ENCODE measurements at regions not wholly inside any gene's neighbourhood (a gene's known extent, or its start where the extent isn't known, plus 50 kb on each side); places are given as distances from the start of the nearest gene placed in this dataset.

- DNase-seq (ENCODE audit: low spot score) = no peak
Observed at GRCh38 chr11:112511911-112512310, 251.3 kb upstream of the PLET1 start.

GRCh38 chr11:112513417-112513816, 252.8 kb upstream of the PLET1 start:
- no peak for DNase-seq (ENCODE audit: low spot score)

- DNase-seq (ENCODE audit: low spot score) = no peak
Observed at GRCh38 chr11:112514011-112514740, 253.5 kb upstream of the PLET1 start.

- DNase-seq (ENCODE audit: low spot score) = no peak
Observed at GRCh38 chr11:112516261-112516660, 255.6 kb upstream of the PLET1 start.

- no peak for DNase-seq (ENCODE audit: low spot score)
Observed at GRCh38 chr11:112516755-112517154, 256.1 kb upstream of the PLET1 start.

GRCh38 chr11:112518371-112518770, 257.7 kb upstream of the PLET1 start:
- DNase-seq (ENCODE audit: low spot score) = no peak

- DNase-seq (ENCODE audit: low spot score) = no peak
Observed at GRCh38 chr11:112519751-112520150, 259.1 kb upstream of the PLET1 start.

GRCh38 chr11:112520354-112520753, 259.7 kb upstream of the PLET1 start:
- no peak for DNase-seq (ENCODE audit: low spot score)

GRCh38 chr11:112522536-112522935, 261.9 kb upstream of the PLET1 start:
- no peak for DNase-seq (ENCODE audit: low spot score)

- DNase-seq (ENCODE audit: low spot score) = no peak
Observed at GRCh38 chr11:112523031-112523430, 262.4 kb upstream of the PLET1 start.

GRCh38 chr11:112523477-112523876, 262.8 kb upstream of the PLET1 start:
- no peak for DNase-seq (ENCODE audit: low spot score)

GRCh38 chr11:112523951-112524350, 263.3 kb upstream of the PLET1 start:
- DNase-seq (ENCODE audit: low spot score) = no peak

GRCh38 chr11:112524798-112525197, 264.1 kb upstream of the PLET1 start:
- no peak for DNase-seq (ENCODE audit: low spot score)

- DNase-seq (ENCODE audit: low spot score) = no peak
Observed at GRCh38 chr11:112525270-112525669, 264.6 kb upstream of the PLET1 start.

- no peak for DNase-seq (ENCODE audit: low spot score)
Observed at GRCh38 chr11:112525844-112526590, 265.4 kb upstream of the PLET1 start.

GRCh38 chr11:112526699-112527416, 266.2 kb upstream of the PLET1 start:
- DNase-seq (ENCODE audit: low spot score) = no peak

GRCh38 chr11:112529071-112529470, 268.4 kb upstream of the PLET1 start:
- no peak for DNase-seq (ENCODE audit: low spot score)

- DNase-seq (ENCODE audit: low spot score) = no peak
Observed at GRCh38 chr11:112532506-112532905, 271.8 kb upstream of the PLET1 start.

- DNase-seq (ENCODE audit: low spot score) = no peak
Observed at GRCh38 chr11:112533682-112534081, 273.0 kb upstream of the PLET1 start.

GRCh38 chr11:112534208-112534607, 273.5 kb upstream of the PLET1 start:
- no peak for DNase-seq (ENCODE audit: low spot score)

GRCh38 chr11:112537026-112537425, 276.4 kb upstream of the PLET1 start:
- DNase-seq (ENCODE audit: low spot score) = no peak

GRCh38 chr11:112537846-112538330, 277.2 kb upstream of the PLET1 start:
- no peak for DNase-seq (ENCODE audit: low spot score)
